ENCODE measurements at regions not wholly inside any gene's neighbourhood (a gene's known extent, or its start where the extent isn't known, plus 50 kb on each side); places are given as distances from the start of the nearest gene placed in this dataset.

GRCh38 chr20:50242548-50242862 lies 51.9 kb downstream of the CEBPB start:
- DNase-seq, result no peak

GRCh38 chr20:50242863-50243609 lies 52.4 kb downstream of the CEBPB start:
- no peak for DNase-seq

GRCh38 chr20:50243610-50244351 lies 53.2 kb downstream of the CEBPB start:
- no peak for DNase-seq

GRCh38 chr20:50244352-50245149 lies 53.9 kb downstream of the CEBPB start:
- DNase-seq, result no peak

GRCh38 chr20:50245498-50246366 lies 55.1 kb downstream of the CEBPB start:
- DNase-seq, result no peak

GRCh38 chr20:50246367-50247195 lies 56.0 kb downstream of the CEBPB start:
- no peak for DNase-seq

- DNase-seq, result no peak
These were observed 56.8 kb downstream of the CEBPB start for GRCh38 chr20:50247196-50248094.

- DNase-seq, result no peak
These were observed 57.5 kb downstream of the CEBPB start for GRCh38 chr20:50248104-50248641.

GRCh38 chr20:50249447-50250388 lies 59.1 kb downstream of the CEBPB start:
- no peak for DNase-seq

GRCh38 chr20:50250679-50251382 lies 60.2 kb downstream of the CEBPB start:
- no peak for DNase-seq

GRCh38 chr20:50251383-50251748 lies 60.7 kb downstream of the CEBPB start:
- no peak for DNase-seq

- no peak for DNase-seq
These were observed 61.4 kb downstream of the CEBPB start for GRCh38 chr20:50251992-50252511.

- DNase-seq, result no peak
These were observed 62.1 kb downstream of the CEBPB start for GRCh38 chr20:50252701-50253100.

- no peak for DNase-seq
These were observed 62.5 kb downstream of the CEBPB start for GRCh38 chr20:50253101-50253500.

GRCh38 chr20:50254466-50255079 lies 63.9 kb downstream of the CEBPB start:
- no peak for DNase-seq

- no peak for DNase-seq
These were observed 65.9 kb downstream of the CEBPB start for GRCh38 chr20:50256577-50256976.

- no peak for DNase-seq
These were observed 67.2 kb downstream of the CEBPB start for GRCh38 chr20:50257860-50258259.
